H9 (cell line): ENCODE measurements at regions not wholly inside any gene's neighbourhood (a gene's known extent, or its start where the extent isn't known, plus 50 kb on each side); places are given as distances from the start of the nearest gene placed in this dataset.

Experiments
- DNase-seq: peaks from one replicate; pipeline ENCODE4 v3.0.0-alpha.2; 2017
- H2AFZ ChIP-seq: one replicate; pipeline ENCODE4 v1.6.1; 2013; ENCODE audit warnings: mild to moderate bottlenecking, low read length, control low read depth, moderate library complexity
- H2AK5ac ChIP-seq: 2 replicates; pipeline ENCODE4 v1.6.1; 2013; ENCODE audit warnings: low read length, control low read depth, mixed read lengths; ENCODE audit not compliant: insufficient read length
- H2BK120ac ChIP-seq: one replicate; pipeline ENCODE4 v1.6.1; 2013; ENCODE audit warnings: low read depth, mild to moderate bottlenecking, low read length, control low read depth, inconsistent platforms; ENCODE audit not compliant: poor library complexity, severe bottlenecking
- H2BK12ac ChIP-seq: 2 replicates; pipeline ENCODE4 v1.6.1; 2013; ENCODE audit warnings: low read length, control low read depth, mixed read lengths, low read depth; ENCODE audit not compliant: insufficient read length
- H2BK15ac ChIP-seq: 2 replicates; pipeline ENCODE4 v1.6.1; 2013; ENCODE audit warnings: low read depth, low read length, control low read depth
- H2BK20ac ChIP-seq: one replicate; pipeline ENCODE4 v1.6.1; 2013; ENCODE audit warnings: low read depth, mild to moderate bottlenecking, low read length, control low read depth, inconsistent platforms; ENCODE audit not compliant: poor library complexity, severe bottlenecking
- H2BK5ac ChIP-seq: 2 replicates; pipeline ENCODE4 v1.6.1; 2013; ENCODE audit warnings: low read length, control low read depth, mixed read lengths; ENCODE audit not compliant: insufficient read length
- H3K14ac ChIP-seq: 2 replicates; pipeline ENCODE4 v1.6.1; 2013; ENCODE audit warnings: low read length, control low read depth; ENCODE audit not compliant: insufficient read depth
- H3K18ac ChIP-seq: 2 replicates; pipeline ENCODE4 v1.6.1; 2013; ENCODE audit warnings: low read depth, mild to moderate bottlenecking, mixed read lengths, low read length, control low read depth; ENCODE audit not compliant: insufficient read length
- H3K23ac ChIP-seq: 2 replicates; pipeline ENCODE4 v1.6.1; 2013; ENCODE audit warnings: low read length, control low read depth, mixed read lengths, low read depth; ENCODE audit not compliant: insufficient read length
- H3K23me2 ChIP-seq: 2 replicates; pipeline ENCODE4 v1.6.1; 2013; ENCODE audit warnings: low read depth, mild to moderate bottlenecking, mixed read lengths, low read length, control low read depth; ENCODE audit not compliant: insufficient read length, poor library complexity, severe bottlenecking
- H3K27ac ChIP-seq: 2 replicates; pipeline ENCODE4 v1.5.1; 2013; ENCODE audit warnings: low read length, control low read depth, mixed read lengths, low read depth; ENCODE audit not compliant: insufficient read length
- H3K27me3 ChIP-seq: 2 replicates; pipeline ENCODE4 v1.6.1; 2013; ENCODE audit warnings: low read length, control low read depth, inconsistent platforms; ENCODE audit not compliant: insufficient read depth
- H3K4ac ChIP-seq: 2 replicates; pipeline ENCODE4 v1.6.1; 2013; ENCODE audit warnings: low read depth, mild to moderate bottlenecking, control low read depth, inconsistent platforms, low read length, moderate library complexity
- H3K4me1 ChIP-seq: 2 replicates; pipeline ENCODE4 v1.6.1; 2013; ENCODE audit warnings: low read length, control low read depth, inconsistent platforms; ENCODE audit not compliant: insufficient read depth
- H3K4me2 ChIP-seq: 2 replicates; pipeline ENCODE4 v1.6.1; 2013; ENCODE audit warnings: low read length, control low read depth, mixed read lengths; ENCODE audit not compliant: insufficient read length, insufficient read depth
- H3K56ac ChIP-seq: 2 replicates; pipeline ENCODE4 v1.6.1; 2013; ENCODE audit warnings: low read depth, mild to moderate bottlenecking, mixed read lengths, low read length, control low read depth; ENCODE audit not compliant: insufficient read length
- H3K79me1 ChIP-seq: 2 replicates; pipeline ENCODE4 v1.6.1; 2013; ENCODE audit warnings: low read depth, mild to moderate bottlenecking, moderate library complexity, low read length, control low read depth, inconsistent platforms; ENCODE audit not compliant: insufficient read depth, poor library complexity, severe bottlenecking
- H3K79me2 ChIP-seq: 2 replicates; pipeline ENCODE4 v1.6.1; 2013; ENCODE audit warnings: low read length, control low read depth, inconsistent platforms; ENCODE audit not compliant: insufficient read depth
- H3K9ac ChIP-seq: 2 replicates; pipeline ENCODE4 v1.6.1; 2013; ENCODE audit warnings: low read length, control low read depth, mixed read lengths; ENCODE audit not compliant: insufficient read length; ENCODE audit errors: extremely low read depth
- H3K9me3 ChIP-seq: one replicate; pipeline ENCODE4 v1.6.1; 2013; ENCODE audit warnings: low read depth, low read length, inconsistent platforms; ENCODE audit not compliant: control insufficient read depth
- H3T11ph ChIP-seq: one replicate; pipeline ENCODE4 v1.6.1; 2013; ENCODE audit warnings: mild to moderate bottlenecking, low read length, control low read depth, inconsistent platforms
- H4K20me1 ChIP-seq: one replicate; pipeline ENCODE4 v1.6.1; 2013; ENCODE audit not compliant: control insufficient read depth, insufficient read length, insufficient read depth
- H4K5ac ChIP-seq: 2 replicates; pipeline ENCODE4 v1.6.1; 2013; ENCODE audit warnings: low read depth, mild to moderate bottlenecking, mixed read lengths, low read length, control low read depth; ENCODE audit not compliant: insufficient read length
- H4K8ac ChIP-seq: replicated peaks from 2 replicates; pipeline ENCODE4 v1.6.1; 2013; ENCODE audit warnings: low read length, control low read depth, mixed read lengths, low read depth; ENCODE audit not compliant: insufficient read length
- H4K91ac ChIP-seq: 2 replicates; pipeline ENCODE4 v1.6.1; 2013; ENCODE audit warnings: low read depth, mild to moderate bottlenecking, moderate library complexity, mixed read lengths, low read length, control low read depth; ENCODE audit not compliant: insufficient read length
- H3K27ac Mint-ChIP-seq, 3 experiments: 2 replicates in 2 of 3; 3 replicates in 1 of 3; pipeline ENCODE4 v1.8.0; 2020 to 2021; ENCODE audit warnings: mixed read lengths in 3 of 3, mild to moderate bottlenecking in 1 of 3, moderate library complexity in 1 of 3
- H3K27me3 Mint-ChIP-seq: 2 replicates; pipeline ENCODE4 v1.8.0; 2021; ENCODE audit warnings: low read depth, mild to moderate bottlenecking, moderate library complexity, mixed read lengths
- H3K36me3 Mint-ChIP-seq, 3 experiments: 2 replicates in 2 of 3; 3 replicates in 1 of 3; pipeline ENCODE4 v1.8.0; 2020 to 2021; ENCODE audit warnings: low read depth in 3 of 3, mixed read lengths in 3 of 3; ENCODE audit not compliant: insufficient read depth in 1 of 3
- H3K4me1 Mint-ChIP-seq, 2 experiments: 2 replicates each; pipeline ENCODE4 v1.8.0; 2020; ENCODE audit warnings: mixed read lengths in 2 of 2
- H3K4me3 Mint-ChIP-seq, 2 experiments: 2 replicates in 1 of 2; 3 replicates in 1 of 2; pipeline ENCODE4 v1.8.0; 2020 to 2021; ENCODE audit warnings: mild to moderate bottlenecking in 2 of 2, mixed read lengths in 2 of 2, moderate library complexity in 1 of 2
- H3K9me3 Mint-ChIP-seq, 2 experiments: 2 replicates in 1 of 2; 3 replicates in 1 of 2; pipeline ENCODE4 v1.8.0; 2020; ENCODE audit warnings: mild to moderate bottlenecking in 2 of 2, mixed read lengths in 2 of 2, moderate library complexity in 1 of 2
- WGBS: extraction: QIAGEN DNeasy Blood & Tissue Kit; methylation state at CpG from one replicate; pipeline ENCODE4 v1.1.7; 2013; ENCODE audit warnings: missing lambda C conversion rate, low lambda C conversion rate, mixed read lengths; ENCODE audit not compliant: insufficient read length; ENCODE audit errors: extremely low coverage; 5-methylcytosine and 5-hydroxymethylcytosine counted together
- TF ChIP-seq, protein P1 (sequence below): fragments of 200-600 bp; sonication (generic); conservative IDR thresholded peaks from 3 replicates; pipeline ENCODE4 v1.8.0; 2021; ENCODE audit warnings: antibody characterized with exemption, mild to moderate bottlenecking

DNA sequence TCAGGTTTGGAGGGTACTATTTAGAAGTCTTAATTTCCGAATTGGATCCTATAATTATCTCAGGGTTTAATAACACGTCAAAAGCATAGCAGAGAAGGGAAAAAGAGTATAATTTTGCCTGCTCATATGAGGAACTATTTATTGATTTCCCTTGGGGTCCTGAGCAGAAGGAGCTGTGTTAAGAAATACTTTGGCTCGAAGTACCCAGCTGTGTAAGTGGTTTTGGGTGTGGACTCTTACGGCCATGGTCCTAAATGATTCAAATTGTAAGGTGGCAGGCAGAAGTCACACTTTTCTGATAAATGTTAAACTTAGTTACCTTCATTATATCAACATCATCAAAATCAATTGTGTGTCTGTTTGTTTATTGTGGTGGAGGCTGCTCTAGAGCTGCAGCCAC is 190.4 kb downstream of the MTRR start:
- H2BK12ac ChIP-seq = no peak overlapping the region
- peaks cover 9% of the 10 kb centered on the region for H3K4me1 ChIP-seq
- no peaks in the 10 kb centered on the region for H4K20me1 ChIP-seq
- no peak overlapping the region for H3K4me2 ChIP-seq
- Mint-ChIP-seq H3K36me3 (no peaks in the 10 kb centered on the region), H3K4me1 (peaks cover 24 to 33% of the 10 kb centered on the region in 2 experiments), H3K27me3 (peaks cover 8% of the 10 kb centered on the region; the same call in 1 of the 2 replicates), H3K27ac (no peak overlapping the region), H3K9me3 (no peaks in the 10 kb centered on the region), H3K4me3 (no peak overlapping the region)
- no peak overlapping the region for H3K23ac ChIP-seq
- no peak overlapping the region for H2BK5ac ChIP-seq
- H2BK20ac ChIP-seq = no peak overlapping the region
- no peaks in the 10 kb centered on the region for H3K79me2 ChIP-seq
- H3K27ac ChIP-seq = no peak overlapping the region
- no peak overlapping the region for H3K56ac ChIP-seq
- H2AFZ ChIP-seq = no peak overlapping the region
- no peak overlapping the region for H2BK120ac ChIP-seq
- no peak overlapping the region for H2BK15ac ChIP-seq
- H3K9ac ChIP-seq = no peak overlapping the region
- no peak overlapping the region for H3K18ac ChIP-seq
- H4K5ac ChIP-seq = no peak overlapping the region
- no peak for DNase-seq
- H4K8ac ChIP-seq = no peak overlapping the region
- no peaks in the 10 kb centered on the region for H3K27me3 ChIP-seq
- peaks cover 6% of the 10 kb centered on the region for H3K23me2 ChIP-seq
- H2AK5ac ChIP-seq = no peak overlapping the region
- H3K9me3 ChIP-seq = no peaks in the 10 kb centered on the region
- H4K91ac ChIP-seq = no peak overlapping the region
- no CpG with 5 or more reads among the region's 4 CpGs for WGBS
- H3T11ph ChIP-seq = no peak overlapping the region
- no peaks in the 10 kb centered on the region for H3K79me1 ChIP-seq
- TF ChIP-seq, protein P1, sequence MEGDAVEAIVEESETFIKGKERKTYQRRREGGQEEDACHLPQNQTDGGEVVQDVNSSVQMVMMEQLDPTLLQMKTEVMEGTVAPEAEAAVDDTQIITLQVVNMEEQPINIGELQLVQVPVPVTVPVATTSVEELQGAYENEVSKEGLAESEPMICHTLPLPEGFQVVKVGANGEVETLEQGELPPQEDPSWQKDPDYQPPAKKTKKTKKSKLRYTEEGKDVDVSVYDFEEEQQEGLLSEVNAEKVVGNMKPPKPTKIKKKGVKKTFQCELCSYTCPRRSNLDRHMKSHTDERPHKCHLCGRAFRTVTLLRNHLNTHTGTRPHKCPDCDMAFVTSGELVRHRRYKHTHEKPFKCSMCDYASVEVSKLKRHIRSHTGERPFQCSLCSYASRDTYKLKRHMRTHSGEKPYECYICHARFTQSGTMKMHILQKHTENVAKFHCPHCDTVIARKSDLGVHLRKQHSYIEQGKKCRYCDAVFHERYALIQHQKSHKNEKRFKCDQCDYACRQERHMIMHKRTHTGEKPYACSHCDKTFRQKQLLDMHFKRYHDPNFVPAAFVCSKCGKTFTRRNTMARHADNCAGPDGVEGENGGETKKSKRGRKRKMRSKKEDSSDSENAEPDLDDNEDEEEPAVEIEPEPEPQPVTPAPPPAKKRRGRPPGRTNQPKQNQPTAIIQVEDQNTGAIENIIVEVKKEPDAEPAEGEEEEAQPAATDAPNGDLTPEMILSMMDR = no peak
- H3K14ac ChIP-seq = no peak overlapping the region
- no peak overlapping the region for H3K4ac ChIP-seq
